ENCODE measurements at regions not wholly inside any gene's neighbourhood (a gene's known extent, or its start where the extent isn't known, plus 50 kb on each side); places are given as distances from the start of the nearest gene placed in this dataset.

DNA sequence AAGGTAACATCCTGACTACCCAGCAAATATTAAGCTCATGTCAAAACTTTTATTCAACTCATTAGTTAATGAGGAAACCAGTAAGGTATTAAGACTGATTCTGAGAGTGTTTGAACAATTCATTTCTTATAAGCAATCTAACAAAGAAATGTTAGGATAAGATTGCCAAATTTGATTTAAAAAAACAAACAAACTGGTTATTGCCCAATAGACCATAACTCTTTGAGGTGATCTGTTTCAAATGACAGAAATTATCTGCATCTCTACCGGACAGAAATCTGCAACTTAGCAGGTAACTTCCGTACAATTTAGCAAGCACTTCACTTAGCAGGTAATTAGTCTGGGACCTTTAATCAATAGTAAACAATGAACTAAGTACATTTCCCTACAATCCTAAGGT lies 82.9 kb upstream of the BARX2 start:
- Histone ChIP-seq H3K4me3 (ENCODE audit: insufficient read depth, low read depth, low read length) (no peak overlapping the region), H3K9me3 (ENCODE audit: control insufficient read depth, low read length) (no peaks in the 10 kb centered on the region), H3K4me1 (ENCODE audit: control insufficient read depth, insufficient read depth, low read length) (peaks cover 6% of the 10 kb centered on the region), H3K27me3 (ENCODE audit: control insufficient read depth, insufficient read depth, low read length, poor library complexity, severe bottlenecking) (no peaks in the 10 kb centered on the region), H3K36me3 (ENCODE audit: control insufficient read depth, insufficient read depth, low read length) (no peaks in the 10 kb centered on the region), H3K27ac (ENCODE audit: insufficient read depth, low read depth, low read length, poor library complexity, severe bottlenecking) (no peak overlapping the region)
- 82 to 91% methylated on average over 1 of the region's 2 CpGs for WGBS, 2 experiments

DNA sequence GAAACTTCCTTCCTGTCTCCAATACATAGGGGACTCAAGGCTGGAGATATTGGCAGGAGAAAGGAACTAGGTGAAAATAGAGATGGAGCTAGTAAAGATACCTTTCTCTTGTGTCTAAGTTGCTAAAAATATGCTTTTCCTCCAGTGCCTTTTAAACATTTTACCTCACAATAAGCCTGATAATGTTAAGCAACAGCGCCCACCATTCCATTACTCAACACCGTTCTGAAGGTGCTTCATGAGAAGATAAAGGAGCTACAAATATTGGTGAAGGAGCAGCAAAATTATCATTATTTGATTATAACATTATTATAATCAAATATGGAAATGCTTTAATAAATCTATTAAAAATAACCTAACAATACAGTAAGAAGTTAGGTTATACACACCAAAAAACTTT lies 83.6 kb upstream of the BARX2 start:
- no peak overlapping the region for H3K4me3 ChIP-seq (ENCODE audit: insufficient read depth, low read depth, low read length)
- H3K9me3 ChIP-seq (ENCODE audit: control insufficient read depth, low read length): no peaks in the 10 kb centered on the region
- 95% methylated on average over 2 of the region's 2 CpGs; no CpG with 5 or more reads in 1 of the 2 experiments for WGBS, 2 experiments
- H3K36me3 ChIP-seq (ENCODE audit: control insufficient read depth, insufficient read depth, low read length): no peaks in the 10 kb centered on the region
- H3K4me1 ChIP-seq (ENCODE audit: control insufficient read depth, insufficient read depth, low read length): peaks cover 6% of the 10 kb centered on the region
- H3K27ac ChIP-seq (ENCODE audit: insufficient read depth, low read depth, low read length, poor library complexity, severe bottlenecking): no peak overlapping the region
- no peaks in the 10 kb centered on the region for H3K27me3 ChIP-seq (ENCODE audit: control insufficient read depth, insufficient read depth, low read length, poor library complexity, severe bottlenecking)

DNA sequence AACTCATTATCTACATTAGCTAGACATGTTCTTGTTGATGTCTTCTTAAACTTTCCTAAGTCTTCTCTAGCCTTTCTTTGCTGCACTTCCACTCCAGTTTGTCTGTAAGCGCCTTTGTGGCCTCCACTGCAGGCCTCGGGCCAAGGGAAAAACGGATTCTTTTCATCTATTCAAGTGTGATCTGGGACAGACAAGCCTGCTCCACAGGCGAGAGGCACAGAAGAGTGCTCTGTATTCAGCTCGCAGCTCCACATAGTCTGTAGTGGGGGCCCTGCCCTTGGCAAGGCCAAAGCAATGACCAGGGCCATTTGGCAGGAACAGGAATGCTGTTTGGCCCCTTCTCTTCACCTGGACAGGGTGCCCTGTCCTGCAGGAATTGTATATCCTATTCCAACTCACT lies 84.1 kb upstream of the BARX2 start:
- Histone ChIP-seq H3K4me1 (ENCODE audit: control insufficient read depth, insufficient read depth, low read length) (peaks cover 6% of the 10 kb centered on the region), H3K27ac (ENCODE audit: insufficient read depth, low read depth, low read length, poor library complexity, severe bottlenecking) (no peak overlapping the region)
- 22 to 25% methylated on average over 5 of the region's 5 CpGs for WGBS, 2 experiments

DNA sequence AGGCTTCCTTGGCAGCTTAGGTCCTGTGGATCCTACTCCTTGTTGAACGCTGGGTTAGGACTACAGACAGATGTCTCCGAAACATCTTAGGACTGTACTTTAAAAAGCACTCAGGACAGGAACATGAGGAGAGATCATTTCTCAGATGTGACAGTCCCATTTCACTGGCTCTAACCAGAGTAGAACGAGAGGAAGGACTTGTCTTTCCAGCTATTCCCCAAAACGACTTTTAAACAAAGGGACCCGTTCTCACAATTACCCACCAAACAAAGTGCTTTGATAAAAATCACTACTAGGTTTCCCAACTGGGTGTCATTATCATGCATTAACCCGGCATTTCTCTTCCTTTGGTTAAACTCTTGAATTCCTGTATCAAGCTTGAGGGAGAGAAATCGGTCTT lies 84.7 kb upstream of the BARX2 start:
- Histone ChIP-seq H3K27ac (ENCODE audit: insufficient read depth, low read depth, low read length, poor library complexity, severe bottlenecking) (no peak overlapping the region), H3K9me3 (ENCODE audit: control insufficient read depth, low read length) (no peaks in the 10 kb centered on the region), H3K36me3 (ENCODE audit: control insufficient read depth, insufficient read depth, low read length) (no peaks in the 10 kb centered on the region), H3K4me3 (ENCODE audit: insufficient read depth, low read depth, low read length) (no peak overlapping the region), H3K4me1 (ENCODE audit: control insufficient read depth, insufficient read depth, low read length) (peaks cover 6% of the 10 kb centered on the region), H3K27me3 (ENCODE audit: control insufficient read depth, insufficient read depth, low read length, poor library complexity, severe bottlenecking) (no peaks in the 10 kb centered on the region)
- WGBS, 2 experiments: 60% methylated on average over 7 of the region's 7 CpGs

More for the DNA sequence above, 84.1 kb upstream of the BARX2 start:
- no peak overlapping the region for H3K4me3 ChIP-seq (ENCODE audit: insufficient read depth, low read depth, low read length)
- H3K36me3 ChIP-seq (ENCODE audit: control insufficient read depth, insufficient read depth, low read length): no peaks in the 10 kb centered on the region
- no peaks in the 10 kb centered on the region for H3K9me3 ChIP-seq (ENCODE audit: control insufficient read depth, low read length)
- no peaks in the 10 kb centered on the region for H3K27me3 ChIP-seq (ENCODE audit: control insufficient read depth, insufficient read depth, low read length, poor library complexity, severe bottlenecking)

DNA sequence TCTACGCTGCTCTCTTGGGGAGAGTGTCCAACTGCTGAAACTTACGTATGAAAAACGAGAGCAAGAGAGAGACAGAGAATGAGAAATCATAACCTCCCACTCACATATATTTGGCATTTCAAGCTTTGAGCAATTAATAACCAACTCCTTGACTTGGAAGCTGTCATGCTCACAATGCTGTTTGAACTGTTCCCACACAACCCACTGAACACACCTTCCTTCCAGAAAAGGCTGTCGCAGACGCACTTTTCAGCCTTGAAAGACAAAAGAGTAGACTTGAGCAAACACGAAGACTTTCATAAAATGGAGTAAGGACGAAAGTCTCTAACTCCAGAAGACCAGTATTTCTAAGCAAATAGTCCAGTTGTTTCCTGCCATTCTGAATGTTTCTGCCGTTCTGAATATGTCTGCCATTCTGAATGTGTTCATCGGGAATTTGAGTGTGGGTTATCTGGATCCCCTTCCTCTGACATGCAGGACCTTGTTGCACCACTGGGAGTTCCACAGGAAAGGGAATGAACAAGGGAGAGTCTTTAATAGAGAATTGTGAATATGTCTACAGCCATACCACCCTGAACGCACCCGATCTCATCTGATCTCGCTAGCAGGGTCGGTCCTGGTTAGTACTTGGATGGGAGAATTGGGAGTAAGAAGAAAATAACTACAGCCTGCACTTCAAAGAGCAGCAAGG lies 86.2 kb upstream of the BARX2 start:
- no peaks in the 10 kb centered on the region for H3K27me3 ChIP-seq (ENCODE audit: control insufficient read depth, insufficient read depth, low read length, poor library complexity, severe bottlenecking)
- no peak overlapping the region for H3K27ac ChIP-seq (ENCODE audit: insufficient read depth, low read depth, low read length, poor library complexity, severe bottlenecking)
- 94 to 96% methylated on average over 13 of the region's 13 CpGs for WGBS, 2 experiments
- peaks cover 6% of the 10 kb centered on the region for H3K4me1 ChIP-seq (ENCODE audit: control insufficient read depth, insufficient read depth, low read length)
- H3K4me3 ChIP-seq (ENCODE audit: insufficient read depth, low read depth, low read length): no peak overlapping the region
- no peaks in the 10 kb centered on the region for H3K36me3 ChIP-seq (ENCODE audit: control insufficient read depth, insufficient read depth, low read length)
- H3K9me3 ChIP-seq (ENCODE audit: control insufficient read depth, low read length): no peaks in the 10 kb centered on the region

DNA sequence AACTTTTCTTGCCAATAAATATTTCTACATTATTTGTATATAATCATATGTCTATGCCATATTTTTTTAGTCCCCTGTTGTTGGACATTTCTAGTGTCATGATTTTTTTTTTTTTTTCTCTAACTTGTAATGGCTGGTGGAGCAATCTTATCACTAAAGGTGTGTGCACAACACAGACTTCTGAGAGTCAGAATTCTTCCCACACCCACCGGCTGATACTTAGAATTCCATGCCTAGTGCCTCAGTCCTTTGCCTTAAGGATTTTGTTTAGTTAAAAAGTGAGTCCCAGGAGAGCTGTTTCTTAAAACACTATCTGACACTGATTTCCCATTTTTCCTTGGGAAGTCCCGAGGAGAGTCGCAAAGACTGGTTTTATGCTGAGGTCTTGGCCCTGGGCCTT lies 87.7 kb upstream of the BARX2 start:
- Histone ChIP-seq H3K36me3 (ENCODE audit: control insufficient read depth, insufficient read depth, low read length) (no peaks in the 10 kb centered on the region), H3K27me3 (ENCODE audit: control insufficient read depth, insufficient read depth, low read length, poor library complexity, severe bottlenecking) (no peaks in the 10 kb centered on the region), H3K9me3 (ENCODE audit: control insufficient read depth, low read length) (no peaks in the 10 kb centered on the region), H3K4me1 (ENCODE audit: control insufficient read depth, insufficient read depth, low read length) (peaks cover 6% of the 10 kb centered on the region), H3K4me3 (ENCODE audit: insufficient read depth, low read depth, low read length) (no peak overlapping the region), H3K27ac (ENCODE audit: insufficient read depth, low read depth, low read length, poor library complexity, severe bottlenecking) (no peak overlapping the region)
- 97% methylated on average over 3 of the region's 3 CpGs for WGBS, 2 experiments

DNA sequence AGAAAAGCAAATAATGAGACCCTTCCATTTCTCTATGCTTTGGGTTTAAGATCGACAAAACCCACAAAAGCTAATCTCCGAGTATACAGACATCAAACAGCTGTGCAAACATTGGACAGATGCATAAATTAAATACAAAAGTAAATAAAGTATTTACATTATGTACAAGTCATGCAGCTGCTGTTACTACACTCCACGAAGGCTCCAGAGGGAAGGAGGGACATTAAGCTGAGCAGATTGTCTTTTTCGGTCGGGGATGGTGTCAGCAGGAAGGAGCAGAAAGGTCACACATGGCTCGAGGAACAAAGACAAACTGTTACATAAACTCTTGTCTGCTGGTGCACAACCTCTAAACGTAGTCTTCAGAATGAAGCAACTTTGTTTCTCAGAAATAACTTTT lies 88.8 kb upstream of the BARX2 start:
- Histone ChIP-seq H3K4me3 (ENCODE audit: insufficient read depth, low read depth, low read length) (no peak overlapping the region), H3K4me1 (ENCODE audit: control insufficient read depth, insufficient read depth, low read length) (peaks cover 12% of the 10 kb centered on the region), H3K27me3 (ENCODE audit: control insufficient read depth, insufficient read depth, low read length, poor library complexity, severe bottlenecking) (no peaks in the 10 kb centered on the region), H3K9me3 (ENCODE audit: control insufficient read depth, low read length) (no peaks in the 10 kb centered on the region), H3K27ac (ENCODE audit: insufficient read depth, low read depth, low read length, poor library complexity, severe bottlenecking) (no peak overlapping the region), H3K36me3 (ENCODE audit: control insufficient read depth, insufficient read depth, low read length) (no peaks in the 10 kb centered on the region)
- 71 to 79% methylated on average over 6 of the region's 7 CpGs for WGBS, 2 experiments

DNA sequence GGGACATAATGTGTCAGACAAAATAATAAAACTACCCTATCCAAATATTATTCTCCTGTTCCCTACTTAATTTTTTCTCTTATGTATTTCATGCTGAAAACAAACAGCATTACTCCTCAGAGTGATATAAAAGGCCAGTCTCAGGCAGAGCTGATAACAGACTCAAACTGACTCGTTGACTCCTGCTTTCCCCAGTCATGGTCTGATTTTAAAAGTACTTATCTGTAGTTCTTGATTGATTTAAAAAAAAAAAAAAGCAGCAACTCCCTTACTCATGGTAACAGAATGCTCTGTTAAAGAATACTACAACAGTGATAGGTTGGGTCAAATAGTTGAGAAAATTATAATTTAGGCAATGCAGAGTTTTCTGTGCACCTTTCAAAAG lies 90.3 kb upstream of the BARX2 start:
- Histone ChIP-seq H3K36me3 (ENCODE audit: control insufficient read depth, insufficient read depth, low read length) (no peaks in the 10 kb centered on the region), H3K27ac (ENCODE audit: insufficient read depth, low read depth, low read length, poor library complexity, severe bottlenecking) (no peak overlapping the region), H3K4me3 (ENCODE audit: insufficient read depth, low read depth, low read length) (no peak overlapping the region), H3K4me1 (ENCODE audit: control insufficient read depth, insufficient read depth, low read length) (peaks cover 6% of the 10 kb centered on the region), H3K27me3 (ENCODE audit: control insufficient read depth, insufficient read depth, low read length, poor library complexity, severe bottlenecking) (peaks cover 9% of the 10 kb centered on the region), H3K9me3 (ENCODE audit: control insufficient read depth, low read length) (no peaks in the 10 kb centered on the region)
- WGBS, 2 experiments: 70 to 80% methylated on average over 1 of the region's 1 CpG

DNA sequence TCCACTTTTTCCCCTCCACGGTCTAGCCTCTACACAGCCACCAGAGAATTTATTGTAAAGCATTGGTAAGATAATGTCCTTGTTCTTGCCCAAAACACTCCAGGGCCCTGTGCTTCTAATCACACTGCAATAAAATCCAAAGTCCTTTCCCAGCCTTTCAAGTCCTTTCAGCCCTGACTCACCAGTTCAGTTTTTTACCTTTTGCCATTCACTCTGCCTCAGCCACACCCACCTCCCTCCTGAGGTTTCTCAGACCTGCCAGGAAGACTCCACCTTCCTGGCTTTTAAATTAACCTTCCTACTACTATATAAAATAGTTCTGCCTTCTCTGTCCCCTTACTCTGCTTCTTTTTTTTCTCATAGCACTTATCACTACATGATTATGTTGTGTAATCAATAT lies 91.0 kb upstream of the ARHGAP32 start:
- Histone ChIP-seq H3K4me1 (ENCODE audit: control insufficient read depth, insufficient read depth, low read length) (peaks cover 13% of the 10 kb centered on the region), H3K4me3 (ENCODE audit: insufficient read depth, low read depth, low read length) (no peak overlapping the region), H3K36me3 (ENCODE audit: control insufficient read depth, insufficient read depth, low read length) (no peaks in the 10 kb centered on the region), H3K27me3 (ENCODE audit: control insufficient read depth, insufficient read depth, low read length, poor library complexity, severe bottlenecking) (peaks cover 20% of the 10 kb centered on the region), H3K27ac (ENCODE audit: insufficient read depth, low read depth, low read length, poor library complexity, severe bottlenecking) (no peak overlapping the region), H3K9me3 (ENCODE audit: control insufficient read depth, low read length) (no peaks in the 10 kb centered on the region)
- 60% methylated on average over 1 of the region's 1 CpG; no CpG with 5 or more reads in 1 of the 2 experiments for WGBS, 2 experiments

DNA sequence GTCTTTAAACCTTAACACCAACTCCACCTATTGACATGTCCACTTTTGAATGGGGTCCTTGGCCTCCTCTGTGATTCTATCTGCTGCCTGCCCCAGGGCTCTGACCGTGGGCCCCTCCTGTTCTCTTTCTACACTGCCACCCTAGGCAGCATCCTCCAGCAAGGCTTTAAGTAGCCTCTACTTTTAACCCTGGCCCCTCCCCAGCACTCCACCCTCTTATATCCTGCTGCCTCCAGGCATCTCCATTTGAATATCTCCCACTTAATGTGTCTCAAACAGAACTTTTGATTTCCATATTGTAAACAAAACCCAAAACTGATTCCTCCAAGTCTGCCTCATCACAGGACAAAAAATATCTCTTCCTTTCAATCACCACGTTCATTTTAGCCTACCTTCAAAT lies 90.5 kb upstream of the ARHGAP32 start:
- Histone ChIP-seq H3K36me3 (ENCODE audit: control insufficient read depth, insufficient read depth, low read length) (no peaks in the 10 kb centered on the region), H3K27me3 (ENCODE audit: control insufficient read depth, insufficient read depth, low read length, poor library complexity, severe bottlenecking) (peaks cover 21% of the 10 kb centered on the region), H3K9me3 (ENCODE audit: control insufficient read depth, low read length) (no peaks in the 10 kb centered on the region), H3K4me3 (ENCODE audit: insufficient read depth, low read depth, low read length) (no peak overlapping the region), H3K4me1 (ENCODE audit: control insufficient read depth, insufficient read depth, low read length) (peaks cover 16% of the 10 kb centered on the region), H3K27ac (ENCODE audit: insufficient read depth, low read depth, low read length, poor library complexity, severe bottlenecking) (no peak overlapping the region)
- 13 to 22% methylated on average over 2 of the region's 2 CpGs for WGBS, 2 experiments
